Right atrium auricular region (tissue), 2 donors: ENCODE measurements at regions not wholly inside any gene's neighbourhood (a gene's known extent, or its start where the extent isn't known, plus 50 kb on each side); places are given as distances from the start of the nearest gene placed in this dataset.

Experiments
- DNase-seq: peaks from one replicate; pipeline ENCODE4 v3.0.0-alpha.2; 2019; ENCODE audit warnings: low spot score
- H3K27ac ChIP-seq, 2 donors: fragments of 200-600 bp; sonication (generic); 1 replicate in 1 of 2; 2 replicates in 1 of 2; pipeline ENCODE4 v1.5.1; 2016 to 2019
- H3K27me3 ChIP-seq, 2 donors: fragments of 200-600 bp; sonication (generic); one replicate each; pipeline versions ENCODE4 v1.5.1 to v1.6.0; 2017 to 2019
- H3K36me3 ChIP-seq: fragments of 200-600 bp; sonication (generic); one replicate; pipeline ENCODE4 v1.5.1; 2016
- H3K4me1 ChIP-seq, 2 donors: fragments of 200-600 bp; sonication (generic); one replicate each; pipeline versions ENCODE4 v1.5.1 to v1.6.0; 2017 to 2019
- H3K4me3 ChIP-seq, 2 donors: fragments of 200-600 bp; sonication (generic); 1 replicate in 1 of 2; 2 replicates in 1 of 2; pipeline ENCODE4 v1.5.1; 2017 to 2019; ENCODE audit warnings: mild to moderate bottlenecking in 1 of 2, moderate library complexity in 1 of 2
- H3K9me3 ChIP-seq, 2 donors: fragments of 200-600 bp; sonication (generic); one replicate each; pipeline ENCODE4 v1.5.1; 2019
- CTCF ChIP-seq, 2 donors: fragments of 200-600 bp; sonication (generic); IDR thresholded peaks; one replicate each; pipeline ENCODE4 v1.5.1; 2019; ENCODE audit warnings: antibody characterized with exemption in 2 of 2

GRCh38 chr7:1310936-1311335 is 78.3 kb downstream of the UNCX start:
- Histone ChIP-seq H3K4me1 (no peaks in the 10 kb centered on the region), H3K27ac (no peak overlapping the region), H3K36me3 (no peaks in the 10 kb centered on the region), H3K4me3 (no peak overlapping the region), H3K9me3 (no peaks in the 10 kb centered on the region), H3K27me3 (no peaks in the 10 kb centered on the region)
- TF ChIP-seq CTCF (IDR thresholded peaks at IDR 0.05): no peak
- DNase-seq: no peak

GRCh38 chr7:1311406-1312135 is 78.9 kb downstream of the UNCX start:
- no peak overlapping the region for H3K4me3 ChIP-seq
- H3K27ac ChIP-seq: no peak overlapping the region
- no peaks in the 10 kb centered on the region for H3K9me3 ChIP-seq
- H3K4me1 ChIP-seq: no peaks in the 10 kb centered on the region
- no peaks in the 10 kb centered on the region for H3K36me3 ChIP-seq
- H3K27me3 ChIP-seq: no peaks in the 10 kb centered on the region
- no peak for TF ChIP-seq CTCF (IDR thresholded peaks at IDR 0.05)
- DNase-seq: no peak

GRCh38 chr7:1312136-1313070 is 79.7 kb downstream of the UNCX start:
- H3K27me3 ChIP-seq: no peaks in the 10 kb centered on the region
- no peak for DNase-seq
- no peaks in the 10 kb centered on the region for H3K4me1 ChIP-seq
- no peak overlapping the region for H3K27ac ChIP-seq
- no peak overlapping the region for H3K4me3 ChIP-seq
- no peaks in the 10 kb centered on the region for H3K9me3 ChIP-seq
- no peaks in the 10 kb centered on the region for H3K36me3 ChIP-seq
- no peak for TF ChIP-seq CTCF (IDR thresholded peaks at IDR 0.05)

- DNase-seq: no peak
- H3K4me3 ChIP-seq: no peak overlapping the region
- TF ChIP-seq CTCF (IDR thresholded peaks at IDR 0.05): no peak
- H3K27ac ChIP-seq: no peak overlapping the region
- H3K27me3 ChIP-seq: no peaks in the 10 kb centered on the region
- no peaks in the 10 kb centered on the region for H3K9me3 ChIP-seq
- no peaks in the 10 kb centered on the region for H3K36me3 ChIP-seq
- H3K4me1 ChIP-seq: no peaks in the 10 kb centered on the region
Measured at GRCh38 chr7:1313613-1314012, 80.9 kb downstream of the UNCX start.

- no peaks in the 10 kb centered on the region for H3K9me3 ChIP-seq
- H3K27ac ChIP-seq: no peak overlapping the region
- H3K4me3 ChIP-seq: no peak overlapping the region
- no peak for TF ChIP-seq CTCF (IDR thresholded peaks at IDR 0.05)
- H3K4me1 ChIP-seq: no peaks in the 10 kb centered on the region
- no peaks in the 10 kb centered on the region for H3K27me3 ChIP-seq
- no peaks in the 10 kb centered on the region for H3K36me3 ChIP-seq
- no peak for DNase-seq
Measured at GRCh38 chr7:1314021-1314907, 81.6 kb downstream of the UNCX start.
